HG02759 (cell line): ENCODE measurements at regions not wholly inside any gene's neighbourhood (a gene's known extent, or its start where the extent isn't known, plus 50 kb on each side); places are given as distances from the start of the nearest gene placed in this dataset.
"Not testable (repeated sequence)": the region's sequence is repeated elsewhere in the genome, so short reads cannot be mapped to it uniquely, and the experiment has no call there.

Source experiments
- ATAC-seq: cut with Tn5 transposase; IDR thresholded peaks from one replicate; pipeline ENCODE4 v1.9.1; 2021; ENCODE audit warnings: mild to moderate bottlenecking, moderate library complexity; ENCODE audit not compliant: unreplicated experiment

GRCh38 chr16:58821886-58822285 lies 87.8 kb upstream of the GOT2 start:
- no peak for ATAC-seq

DNA sequence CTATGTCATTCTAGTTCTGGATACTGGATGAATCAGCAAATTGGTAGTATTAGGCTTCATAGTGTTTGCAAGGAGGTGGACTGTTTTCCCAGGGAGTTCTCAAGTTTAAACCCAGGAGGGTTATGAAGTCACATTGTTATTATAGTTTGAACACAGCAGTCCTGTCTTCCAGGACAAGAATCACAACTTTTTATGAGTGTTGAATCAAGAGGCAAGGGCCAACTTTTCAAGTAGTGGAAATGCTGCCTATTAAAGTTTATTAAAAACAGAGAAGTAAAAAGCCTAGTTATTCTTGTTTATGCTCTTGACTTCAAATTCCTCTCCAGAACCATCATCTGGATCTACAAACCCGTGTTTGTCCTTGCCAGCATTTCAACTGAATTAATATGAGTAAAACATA lies 86.3 kb upstream of the GOT2 start:
- no peak for ATAC-seq

DNA sequence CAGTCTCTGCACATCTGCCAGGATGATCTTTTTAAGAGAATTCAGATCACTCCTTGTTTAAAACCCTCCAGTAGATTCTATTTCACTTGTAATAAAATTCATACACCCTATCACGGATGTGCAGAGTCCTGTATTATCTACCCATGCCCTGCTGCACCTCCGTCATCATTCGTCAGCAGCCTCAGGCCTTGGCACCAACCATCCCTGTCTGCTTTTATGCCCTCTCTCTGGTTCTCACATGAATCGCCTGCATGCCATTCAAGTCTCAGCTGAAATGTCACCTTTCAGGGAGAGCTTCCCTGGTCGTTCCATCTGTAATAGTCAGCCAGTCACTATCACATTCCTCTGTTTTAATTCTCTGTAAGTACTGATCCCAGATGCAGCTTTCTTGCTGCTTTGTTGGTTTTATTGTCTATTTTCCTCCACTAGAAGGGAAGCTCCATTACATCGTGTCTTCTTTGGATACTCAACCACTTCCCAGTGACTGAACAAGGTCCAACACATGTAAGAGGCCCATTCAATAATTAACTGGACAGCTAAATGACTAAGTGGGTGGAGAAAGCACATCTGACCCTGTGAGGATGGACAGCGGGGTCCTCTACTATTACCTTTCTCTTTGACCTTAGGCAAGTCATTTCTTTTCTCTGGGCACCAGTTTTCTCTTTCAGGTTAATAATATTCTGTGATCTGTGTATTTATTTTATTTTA lies 81.2 kb upstream of the GOT2 start:
- ATAC-seq = no peak

DNA sequence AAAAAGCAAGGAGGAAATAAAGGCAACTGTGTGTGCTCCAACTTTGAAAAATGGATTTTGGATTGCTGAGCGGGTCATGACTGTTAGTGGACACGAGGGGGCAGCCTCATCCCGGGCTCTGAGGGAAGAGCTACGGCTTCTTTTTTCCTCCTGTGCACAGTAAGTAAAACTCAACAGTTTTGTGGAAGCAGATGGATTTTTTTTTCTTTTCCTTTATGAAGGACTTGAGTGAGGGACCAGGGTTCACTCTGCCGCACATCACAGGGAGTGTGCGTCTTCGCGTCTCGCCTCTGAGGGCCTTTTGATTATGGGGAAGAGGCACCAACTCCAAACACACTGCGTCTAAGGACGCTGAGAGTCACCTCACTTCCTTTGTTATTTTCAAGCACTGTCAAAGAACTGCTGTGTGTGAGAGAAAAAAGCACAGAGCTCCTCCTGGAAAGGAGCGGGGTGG lies 80.3 kb upstream of the GOT2 start:
- peak; percentile 81 for ATAC-seq

GRCh38 chr16:58809213-58809612 lies 75.1 kb upstream of the GOT2 start:
- no peak for ATAC-seq

- ATAC-seq = no peak
Observed at GRCh38 chr16:58807276-58807675, 73.2 kb upstream of the GOT2 start.

GRCh38 chr16:58801838-58802237 lies 67.7 kb upstream of the GOT2 start:
- no peak for ATAC-seq

- ATAC-seq = no peak
Observed at GRCh38 chr16:58797137-58797801, 63.2 kb upstream of the GOT2 start.

- ATAC-seq = no peak
Observed at GRCh38 chr16:58793366-58793765, 59.2 kb upstream of the GOT2 start.

DNA sequence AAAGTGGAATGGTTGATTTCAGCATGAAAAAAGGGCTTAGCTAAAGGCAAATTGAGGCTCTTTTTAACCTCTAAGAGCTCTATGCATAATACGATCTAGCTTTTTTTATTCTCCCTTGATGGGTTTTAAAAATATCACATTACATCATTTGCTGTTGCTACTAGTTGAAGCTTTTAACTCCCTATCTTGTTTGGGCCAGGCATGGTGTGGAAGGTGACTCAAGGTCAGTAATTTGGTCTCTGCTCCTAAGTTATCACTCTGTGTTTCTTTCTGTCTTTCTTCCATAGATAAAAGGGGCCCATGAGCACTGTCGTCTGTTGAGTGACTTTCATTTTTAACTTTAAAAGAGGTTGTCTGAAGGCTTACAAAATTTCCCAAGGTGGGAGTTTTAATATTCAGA lies 58.1 kb upstream of the GOT2 start:
- ATAC-seq = no peak

DNA sequence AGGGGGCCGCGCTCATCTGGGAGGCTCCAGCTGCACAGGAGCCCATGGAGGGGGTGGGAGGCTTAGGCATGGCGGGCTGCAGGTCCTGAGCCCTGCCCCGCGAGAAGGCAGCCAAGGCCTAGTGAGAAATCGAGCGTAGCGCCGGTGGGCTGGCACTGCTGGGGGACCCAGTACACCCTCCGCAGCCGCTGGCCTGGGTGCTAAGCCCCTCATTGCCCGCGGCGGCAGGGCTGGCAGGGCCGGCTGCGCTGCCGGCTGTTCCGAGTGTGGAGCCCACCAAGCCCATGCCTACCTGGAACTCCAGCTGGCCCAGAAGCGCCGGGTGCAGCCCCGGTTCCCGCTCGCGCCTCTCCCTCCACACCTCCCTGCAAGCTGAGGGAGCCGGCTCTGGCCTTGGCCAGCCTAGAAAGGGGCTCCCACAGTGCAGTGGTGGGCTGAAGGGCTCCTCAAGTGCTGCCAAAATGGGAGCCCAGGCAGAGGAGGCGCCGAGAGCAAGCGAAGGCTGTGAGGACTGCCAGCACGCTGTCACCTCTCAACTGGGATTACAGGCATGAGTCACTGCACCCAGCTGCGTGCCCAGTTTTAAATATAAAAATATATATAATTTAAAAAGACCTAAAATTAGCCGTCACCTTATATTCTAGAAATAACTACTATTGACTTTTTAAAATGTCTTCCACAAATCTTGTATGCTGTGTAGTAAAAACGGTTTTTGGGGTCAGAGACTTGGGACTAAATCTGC lies 56.9 kb upstream of the GOT2 start:
- ATAC-seq = not testable (repeated sequence)

- ATAC-seq = no peak
Observed at GRCh38 chr16:58789351-58789750, 55.2 kb upstream of the GOT2 start.
